K562 (cell line): ENCODE measurements at regions not wholly inside any gene's neighbourhood (a gene's known extent, or its start where the extent isn't known, plus 50 kb on each side); places are given as distances from the start of the nearest gene placed in this dataset.

Experiments used
- MYC ChIP-seq, 2 experiments: fragments of 250-450 bp in 1 of 2; sonication (Bioruptor Pico) in 1 of 2; IDR thresholded peaks; 2 replicates each; pipeline versions ENCODE4 v1.5.1 to v1.6.1; 2012 to 2021; ENCODE audit warnings: low read depth in 2 of 2, borderline replicate concordance in 1 of 2, improper control_type of control experiment in 1 of 2, low read length in 1 of 2, mild to moderate bottlenecking in 1 of 2, moderate library complexity in 1 of 2
- TF ChIP-seq, protein P1 (sequence below): fragments of 450-650 bp; IDR thresholded peaks from 2 replicates; pipeline ENCODE4 v1.6.1; 2016; ENCODE audit warnings: mild to moderate bottlenecking, moderate library complexity

DNA sequence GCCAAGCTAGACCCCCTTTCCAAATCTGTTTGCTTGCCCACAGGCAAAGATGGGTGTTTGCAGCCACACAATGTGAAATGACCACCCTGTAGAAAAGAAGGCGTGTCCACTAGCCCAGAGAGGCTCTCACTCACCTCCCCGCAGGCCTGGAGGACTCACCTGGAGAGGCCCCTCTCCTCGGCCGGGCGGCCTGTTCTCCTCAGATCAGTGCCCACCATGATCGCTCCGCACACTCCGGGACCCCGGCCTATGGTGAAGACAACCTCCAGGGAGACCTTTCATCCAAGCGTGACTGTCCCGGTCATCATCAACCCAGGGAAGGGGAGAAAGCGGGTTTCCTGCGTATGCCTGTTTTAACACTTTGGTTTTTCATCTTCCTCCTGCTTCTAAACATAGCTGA, 328.7 kb upstream of the SALL3 start (continued):
- TF ChIP-seq, protein P1, sequence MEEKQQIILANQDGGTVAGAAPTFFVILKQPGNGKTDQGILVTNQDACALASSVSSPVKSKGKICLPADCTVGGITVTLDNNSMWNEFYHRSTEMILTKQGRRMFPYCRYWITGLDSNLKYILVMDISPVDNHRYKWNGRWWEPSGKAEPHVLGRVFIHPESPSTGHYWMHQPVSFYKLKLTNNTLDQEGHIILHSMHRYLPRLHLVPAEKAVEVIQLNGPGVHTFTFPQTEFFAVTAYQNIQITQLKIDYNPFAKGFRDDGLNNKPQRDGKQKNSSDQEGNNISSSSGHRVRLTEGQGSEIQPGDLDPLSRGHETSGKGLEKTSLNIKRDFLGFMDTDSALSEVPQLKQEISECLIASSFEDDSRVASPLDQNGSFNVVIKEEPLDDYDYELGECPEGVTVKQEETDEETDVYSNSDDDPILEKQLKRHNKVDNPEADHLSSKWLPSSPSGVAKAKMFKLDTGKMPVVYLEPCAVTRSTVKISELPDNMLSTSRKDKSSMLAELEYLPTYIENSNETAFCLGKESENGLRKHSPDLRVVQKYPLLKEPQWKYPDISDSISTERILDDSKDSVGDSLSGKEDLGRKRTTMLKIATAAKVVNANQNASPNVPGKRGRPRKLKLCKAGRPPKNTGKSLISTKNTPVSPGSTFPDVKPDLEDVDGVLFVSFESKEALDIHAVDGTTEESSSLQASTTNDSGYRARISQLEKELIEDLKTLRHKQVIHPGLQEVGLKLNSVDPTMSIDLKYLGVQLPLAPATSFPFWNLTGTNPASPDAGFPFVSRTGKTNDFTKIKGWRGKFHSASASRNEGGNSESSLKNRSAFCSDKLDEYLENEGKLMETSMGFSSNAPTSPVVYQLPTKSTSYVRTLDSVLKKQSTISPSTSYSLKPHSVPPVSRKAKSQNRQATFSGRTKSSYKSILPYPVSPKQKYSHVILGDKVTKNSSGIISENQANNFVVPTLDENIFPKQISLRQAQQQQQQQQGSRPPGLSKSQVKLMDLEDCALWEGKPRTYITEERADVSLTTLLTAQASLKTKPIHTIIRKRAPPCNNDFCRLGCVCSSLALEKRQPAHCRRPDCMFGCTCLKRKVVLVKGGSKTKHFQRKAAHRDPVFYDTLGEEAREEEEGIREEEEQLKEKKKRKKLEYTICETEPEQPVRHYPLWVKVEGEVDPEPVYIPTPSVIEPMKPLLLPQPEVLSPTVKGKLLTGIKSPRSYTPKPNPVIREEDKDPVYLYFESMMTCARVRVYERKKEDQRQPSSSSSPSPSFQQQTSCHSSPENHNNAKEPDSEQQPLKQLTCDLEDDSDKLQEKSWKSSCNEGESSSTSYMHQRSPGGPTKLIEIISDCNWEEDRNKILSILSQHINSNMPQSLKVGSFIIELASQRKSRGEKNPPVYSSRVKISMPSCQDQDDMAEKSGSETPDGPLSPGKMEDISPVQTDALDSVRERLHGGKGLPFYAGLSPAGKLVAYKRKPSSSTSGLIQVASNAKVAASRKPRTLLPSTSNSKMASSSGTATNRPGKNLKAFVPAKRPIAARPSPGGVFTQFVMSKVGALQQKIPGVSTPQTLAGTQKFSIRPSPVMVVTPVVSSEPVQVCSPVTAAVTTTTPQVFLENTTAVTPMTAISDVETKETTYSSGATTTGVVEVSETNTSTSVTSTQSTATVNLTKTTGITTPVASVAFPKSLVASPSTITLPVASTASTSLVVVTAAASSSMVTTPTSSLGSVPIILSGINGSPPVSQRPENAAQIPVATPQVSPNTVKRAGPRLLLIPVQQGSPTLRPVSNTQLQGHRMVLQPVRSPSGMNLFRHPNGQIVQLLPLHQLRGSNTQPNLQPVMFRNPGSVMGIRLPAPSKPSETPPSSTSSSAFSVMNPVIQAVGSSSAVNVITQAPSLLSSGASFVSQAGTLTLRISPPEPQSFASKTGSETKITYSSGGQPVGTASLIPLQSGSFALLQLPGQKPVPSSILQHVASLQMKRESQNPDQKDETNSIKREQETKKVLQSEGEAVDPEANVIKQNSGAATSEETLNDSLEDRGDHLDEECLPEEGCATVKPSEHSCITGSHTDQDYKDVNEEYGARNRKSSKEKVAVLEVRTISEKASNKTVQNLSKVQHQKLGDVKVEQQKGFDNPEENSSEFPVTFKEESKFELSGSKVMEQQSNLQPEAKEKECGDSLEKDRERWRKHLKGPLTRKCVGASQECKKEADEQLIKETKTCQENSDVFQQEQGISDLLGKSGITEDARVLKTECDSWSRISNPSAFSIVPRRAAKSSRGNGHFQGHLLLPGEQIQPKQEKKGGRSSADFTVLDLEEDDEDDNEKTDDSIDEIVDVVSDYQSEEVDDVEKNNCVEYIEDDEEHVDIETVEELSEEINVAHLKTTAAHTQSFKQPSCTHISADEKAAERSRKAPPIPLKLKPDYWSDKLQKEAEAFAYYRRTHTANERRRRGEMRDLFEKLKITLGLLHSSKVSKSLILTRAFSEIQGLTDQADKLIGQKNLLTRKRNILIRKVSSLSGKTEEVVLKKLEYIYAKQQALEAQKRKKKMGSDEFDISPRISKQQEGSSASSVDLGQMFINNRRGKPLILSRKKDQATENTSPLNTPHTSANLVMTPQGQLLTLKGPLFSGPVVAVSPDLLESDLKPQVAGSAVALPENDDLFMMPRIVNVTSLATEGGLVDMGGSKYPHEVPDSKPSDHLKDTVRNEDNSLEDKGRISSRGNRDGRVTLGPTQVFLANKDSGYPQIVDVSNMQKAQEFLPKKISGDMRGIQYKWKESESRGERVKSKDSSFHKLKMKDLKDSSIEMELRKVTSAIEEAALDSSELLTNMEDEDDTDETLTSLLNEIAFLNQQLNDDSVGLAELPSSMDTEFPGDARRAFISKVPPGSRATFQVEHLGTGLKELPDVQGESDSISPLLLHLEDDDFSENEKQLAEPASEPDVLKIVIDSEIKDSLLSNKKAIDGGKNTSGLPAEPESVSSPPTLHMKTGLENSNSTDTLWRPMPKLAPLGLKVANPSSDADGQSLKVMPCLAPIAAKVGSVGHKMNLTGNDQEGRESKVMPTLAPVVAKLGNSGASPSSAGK = no peak
- no peak for TF ChIP-seq MYC (IDR thresholded peaks at IDR 0.05; ENCODE audit: low read depth, low read length)
- no peak for TF ChIP-seq MYC (CRISPR knock-in tag; IDR thresholded peaks at IDR 0.05; ENCODE audit: borderline replicate concordance, low read depth)
- TF ChIP-seq, all 486 proteins: peak for 0
